ENCODE measurements at regions not wholly inside any gene's neighbourhood (a gene's known extent, or its start where the extent isn't known, plus 50 kb on each side); places are given as distances from the start of the nearest gene placed in this dataset.

GRCh38 chr2:204122425-204122824, 185.9 kb downstream of the ICOS start:
- dilution Hi-C loops (cut with MboI; ENCODE audit: extremely low pct_ligation_motif_present, low sequenced_read_pairs) = no loop called here
- FAIRE-seq = no peak

GRCh38 chr2:204124140-204124750, 187.7 kb downstream of the ICOS start:
- Histone ChIP-seq H3K4me1 (ENCODE audit: control insufficient read depth, extremely low read depth, insufficient read depth, low read length) (no peaks in the 10 kb centered on the region), H3K79me2 (ENCODE audit: control insufficient read depth, insufficient read depth, low read length) (no peaks in the 10 kb centered on the region), H3K36me3 (ENCODE audit: control insufficient read depth in 2 of 2, extremely low read depth in 1 of 2, insufficient read depth in 2 of 2, low read length in 2 of 2) (no peaks in the 10 kb centered on the region), H3K27me3 (ENCODE audit: control insufficient read depth, extremely low read depth, insufficient read depth, low read length) (no peaks in the 10 kb centered on the region), H2AFZ (ENCODE audit: control insufficient read depth, low read length) (no peak overlapping the region), H3K4me2 (ENCODE audit: control insufficient read depth, extremely low read depth, insufficient read depth, low read depth, low read length) (no peak overlapping the region), H3K9me1 (ENCODE audit: control insufficient read depth, extremely low read depth, insufficient read depth, low read length) (no peaks in the 10 kb centered on the region), H4K20me1 (ENCODE audit: control insufficient read depth, extremely low read depth, insufficient read depth, low read length) (no peaks in the 10 kb centered on the region), H3K27ac (ENCODE audit: control insufficient read depth, insufficient read depth, low read length) (no peak overlapping the region), H3K9ac (ENCODE audit: control insufficient read depth, extremely low read depth, insufficient read depth, low read length) (no peak overlapping the region), H3K4me3 (ENCODE audit: control insufficient read depth in 2 of 3, extremely low read depth in 1 of 3, insufficient read depth in 2 of 3, low read depth in 1 of 3, low read length in 3 of 3) (no peak overlapping the region), H3K9me3 (ENCODE audit: control insufficient read depth, low read depth, low read length) (no peaks in the 10 kb centered on the region)
- TF ChIP-seq EZH2 (IDR thresholded peaks at IDR 0.05; ENCODE audit: low read length) = no peak
- no peak for TF ChIP-seq CTCF (optimal IDR thresholded peaks at IDR 0.05 in 1 of 3, IDR thresholded peaks at IDR 0.05 in 1 of 3, conservative IDR thresholded peaks at IDR 0.05 in 1 of 3; ENCODE audit: extremely low read depth in 1 of 3, insufficient read depth in 2 of 3, low read length in 3 of 3)
- dilution Hi-C loops (cut with MboI; ENCODE audit: extremely low pct_ligation_motif_present, low sequenced_read_pairs) = no loop called here
- DNase-seq (ENCODE audit: low read depth, low spot score) = no peak
- no peak for FAIRE-seq

More at GRCh38 chr2:204122425-204122824, 185.9 kb downstream of the ICOS start:
- Histone ChIP-seq H4K20me1 (ENCODE audit: control insufficient read depth, extremely low read depth, insufficient read depth, low read length) (no peaks in the 10 kb centered on the region), H3K4me3 (ENCODE audit: control insufficient read depth in 2 of 3, extremely low read depth in 1 of 3, insufficient read depth in 2 of 3, low read depth in 1 of 3, low read length in 3 of 3) (no peak overlapping the region), H3K4me2 (ENCODE audit: control insufficient read depth, extremely low read depth, insufficient read depth, low read depth, low read length) (no peak overlapping the region), H3K79me2 (ENCODE audit: control insufficient read depth, insufficient read depth, low read length) (no peaks in the 10 kb centered on the region), H3K27me3 (ENCODE audit: control insufficient read depth, extremely low read depth, insufficient read depth, low read length) (no peaks in the 10 kb centered on the region), H3K9ac (ENCODE audit: control insufficient read depth, extremely low read depth, insufficient read depth, low read length) (no peak overlapping the region), H3K9me1 (ENCODE audit: control insufficient read depth, extremely low read depth, insufficient read depth, low read length) (no peaks in the 10 kb centered on the region), H2AFZ (ENCODE audit: control insufficient read depth, low read length) (no peak overlapping the region), H3K9me3 (ENCODE audit: control insufficient read depth, low read depth, low read length) (no peaks in the 10 kb centered on the region), H3K27ac (ENCODE audit: control insufficient read depth, insufficient read depth, low read length) (no peak overlapping the region), H3K4me1 (ENCODE audit: control insufficient read depth, extremely low read depth, insufficient read depth, low read length) (no peaks in the 10 kb centered on the region), H3K36me3 (ENCODE audit: control insufficient read depth in 2 of 2, extremely low read depth in 1 of 2, insufficient read depth in 2 of 2, low read length in 2 of 2) (no peaks in the 10 kb centered on the region)
- TF ChIP-seq EZH2 (IDR thresholded peaks at IDR 0.05; ENCODE audit: low read length) (no peak), CTCF (optimal IDR thresholded peaks at IDR 0.05 in 1 of 3, IDR thresholded peaks at IDR 0.05 in 1 of 3, conservative IDR thresholded peaks at IDR 0.05 in 1 of 3; ENCODE audit: extremely low read depth in 1 of 3, insufficient read depth in 2 of 3, low read length in 3 of 3) (no peak)
- DNase-seq (ENCODE audit: low read depth, low spot score) = no peak

Measured in keratinocyte (primary cell).